ENCODE measurements at regions not wholly inside any gene's neighbourhood (a gene's known extent, or its start where the extent isn't known, plus 50 kb on each side); places are given as distances from the start of the nearest gene placed in this dataset.

DNA sequence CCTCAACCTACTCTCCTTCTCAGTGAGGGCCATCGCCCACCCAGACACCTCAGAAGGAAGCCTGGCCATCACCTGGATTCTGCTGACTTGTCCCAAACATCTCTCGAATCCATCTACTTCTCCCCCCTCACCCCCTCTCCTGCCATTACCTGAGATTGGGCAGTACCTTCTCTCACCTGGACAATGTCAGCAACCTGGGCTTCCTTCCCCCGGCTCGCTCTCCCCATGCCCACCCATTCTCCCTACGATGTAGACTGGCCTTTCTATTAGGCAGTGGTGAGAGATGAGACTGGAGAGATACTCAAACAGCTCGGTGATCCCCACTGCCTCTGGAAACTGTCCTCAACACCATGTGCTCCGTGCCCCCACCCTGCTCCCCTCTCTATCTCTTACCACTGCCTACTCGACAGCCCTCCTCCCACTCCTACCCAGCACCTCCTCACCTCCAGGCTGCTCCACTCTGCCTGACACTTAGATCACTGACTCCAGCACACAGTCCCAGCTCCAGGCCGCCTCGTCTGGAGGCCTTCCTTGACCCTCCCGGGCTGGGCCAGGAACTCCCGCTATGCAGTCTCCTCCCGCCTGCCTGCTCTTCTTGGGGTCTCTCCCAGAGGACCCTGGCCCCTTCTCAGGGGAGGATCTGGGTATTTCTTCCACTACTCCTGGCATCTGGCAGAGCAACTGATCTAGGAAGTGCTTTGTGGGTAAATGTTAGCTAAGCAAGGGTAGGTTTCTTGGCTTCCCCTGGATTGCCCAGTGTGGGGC, 235.8 kb upstream of the NLRP1 start:
- no peak overlapping the region for H3K27ac ChIP-seq
- H3K36me3 ChIP-seq: no peaks in the 10 kb centered on the region
- H3K27me3 ChIP-seq: peaks cover 12% of the 10 kb centered on the region
- no peaks in the 10 kb centered on the region for H3K9me3 ChIP-seq
- H3K4me1 ChIP-seq (ENCODE audit: control insufficient read depth in 1 of 2, insufficient read depth in 1 of 2, low read depth in 1 of 2, low read length in 1 of 2): no peaks in the 10 kb centered on the region
- TF ChIP-seq, protein P1, sequence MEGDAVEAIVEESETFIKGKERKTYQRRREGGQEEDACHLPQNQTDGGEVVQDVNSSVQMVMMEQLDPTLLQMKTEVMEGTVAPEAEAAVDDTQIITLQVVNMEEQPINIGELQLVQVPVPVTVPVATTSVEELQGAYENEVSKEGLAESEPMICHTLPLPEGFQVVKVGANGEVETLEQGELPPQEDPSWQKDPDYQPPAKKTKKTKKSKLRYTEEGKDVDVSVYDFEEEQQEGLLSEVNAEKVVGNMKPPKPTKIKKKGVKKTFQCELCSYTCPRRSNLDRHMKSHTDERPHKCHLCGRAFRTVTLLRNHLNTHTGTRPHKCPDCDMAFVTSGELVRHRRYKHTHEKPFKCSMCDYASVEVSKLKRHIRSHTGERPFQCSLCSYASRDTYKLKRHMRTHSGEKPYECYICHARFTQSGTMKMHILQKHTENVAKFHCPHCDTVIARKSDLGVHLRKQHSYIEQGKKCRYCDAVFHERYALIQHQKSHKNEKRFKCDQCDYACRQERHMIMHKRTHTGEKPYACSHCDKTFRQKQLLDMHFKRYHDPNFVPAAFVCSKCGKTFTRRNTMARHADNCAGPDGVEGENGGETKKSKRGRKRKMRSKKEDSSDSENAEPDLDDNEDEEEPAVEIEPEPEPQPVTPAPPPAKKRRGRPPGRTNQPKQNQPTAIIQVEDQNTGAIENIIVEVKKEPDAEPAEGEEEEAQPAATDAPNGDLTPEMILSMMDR (IDR thresholded peaks at IDR 0.05): no peak
- no peak overlapping the region for H3K4me3 ChIP-seq (ENCODE audit: low read depth in 1 of 2, low read length in 1 of 2)

DNA sequence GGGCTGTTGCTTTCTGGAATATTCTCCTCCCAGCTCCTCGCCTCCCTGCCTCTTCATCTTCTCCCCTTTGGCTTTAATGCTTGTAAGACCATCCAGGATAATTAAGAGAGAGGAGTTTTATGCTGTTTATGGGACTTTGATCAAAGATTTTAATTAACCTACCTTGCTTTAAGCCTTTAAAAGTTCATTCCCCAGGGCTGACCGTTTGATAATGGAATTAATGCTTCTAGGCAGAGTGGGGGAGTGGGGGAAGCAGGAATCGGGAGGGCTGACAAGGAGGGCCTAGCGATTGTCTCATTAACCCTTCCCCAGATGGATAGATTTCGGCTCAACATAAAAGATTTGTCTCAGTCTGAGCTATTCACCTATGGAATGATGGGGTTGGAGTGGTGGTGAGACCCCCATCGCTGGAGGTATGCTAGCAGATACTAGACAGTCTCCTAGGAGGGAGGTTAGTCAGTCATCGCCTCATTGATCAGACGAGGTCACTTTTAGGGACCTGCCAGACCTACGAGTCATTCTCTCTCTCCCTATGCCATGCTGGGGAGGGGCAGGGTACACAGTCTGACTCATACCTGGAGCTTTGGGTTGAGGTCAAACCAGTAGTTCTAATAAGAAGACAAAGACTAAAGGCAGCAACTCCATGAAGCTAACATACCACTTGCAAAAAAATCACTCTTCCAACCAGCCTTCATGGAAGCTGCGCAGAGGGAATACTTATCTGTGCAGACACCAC, 236.6 kb upstream of the NLRP1 start:
- H3K4me3 ChIP-seq (ENCODE audit: low read depth in 1 of 2, low read length in 1 of 2): no peak overlapping the region
- H3K36me3 ChIP-seq: no peaks in the 10 kb centered on the region
- TF ChIP-seq, protein P1 (IDR thresholded peaks at IDR 0.05): no peak
- peaks cover 12% of the 10 kb centered on the region for H3K27me3 ChIP-seq
- H3K9me3 ChIP-seq: no peaks in the 10 kb centered on the region
- no peaks in the 10 kb centered on the region for H3K4me1 ChIP-seq (ENCODE audit: control insufficient read depth in 1 of 2, insufficient read depth in 1 of 2, low read depth in 1 of 2, low read length in 1 of 2)
- no peak overlapping the region for H3K27ac ChIP-seq

DNA sequence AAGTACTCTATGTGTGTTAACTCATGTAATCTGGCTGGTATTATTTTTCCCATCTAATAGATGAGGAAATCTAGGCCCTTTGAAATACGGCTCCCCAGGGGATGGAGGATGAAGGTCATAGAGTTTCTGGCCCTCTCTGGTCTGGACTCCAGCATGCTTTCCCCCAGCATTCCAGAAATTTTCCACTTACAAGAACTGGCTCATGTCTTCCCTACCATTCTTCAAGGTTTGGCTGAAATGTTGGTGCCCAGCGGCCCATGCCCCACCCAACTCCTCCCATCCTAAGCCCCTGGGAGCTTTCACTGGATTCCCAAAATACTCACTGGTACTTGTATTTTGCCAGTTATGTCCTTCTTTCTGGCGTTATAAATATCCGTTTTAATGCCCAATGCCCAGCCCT, 237.5 kb upstream of the NLRP1 start:
- H3K27me3 ChIP-seq: peaks cover 7% of the 10 kb centered on the region
- H3K36me3 ChIP-seq: no peaks in the 10 kb centered on the region
- no peaks in the 10 kb centered on the region for H3K4me1 ChIP-seq (ENCODE audit: control insufficient read depth in 1 of 2, insufficient read depth in 1 of 2, low read depth in 1 of 2, low read length in 1 of 2)
- no peaks in the 10 kb centered on the region for H3K9me3 ChIP-seq
- H3K27ac ChIP-seq: no peak overlapping the region
- no peak overlapping the region for H3K4me3 ChIP-seq (ENCODE audit: low read depth in 1 of 2, low read length in 1 of 2)
- TF ChIP-seq, protein P1 (IDR thresholded peaks at IDR 0.05): no peak

DNA sequence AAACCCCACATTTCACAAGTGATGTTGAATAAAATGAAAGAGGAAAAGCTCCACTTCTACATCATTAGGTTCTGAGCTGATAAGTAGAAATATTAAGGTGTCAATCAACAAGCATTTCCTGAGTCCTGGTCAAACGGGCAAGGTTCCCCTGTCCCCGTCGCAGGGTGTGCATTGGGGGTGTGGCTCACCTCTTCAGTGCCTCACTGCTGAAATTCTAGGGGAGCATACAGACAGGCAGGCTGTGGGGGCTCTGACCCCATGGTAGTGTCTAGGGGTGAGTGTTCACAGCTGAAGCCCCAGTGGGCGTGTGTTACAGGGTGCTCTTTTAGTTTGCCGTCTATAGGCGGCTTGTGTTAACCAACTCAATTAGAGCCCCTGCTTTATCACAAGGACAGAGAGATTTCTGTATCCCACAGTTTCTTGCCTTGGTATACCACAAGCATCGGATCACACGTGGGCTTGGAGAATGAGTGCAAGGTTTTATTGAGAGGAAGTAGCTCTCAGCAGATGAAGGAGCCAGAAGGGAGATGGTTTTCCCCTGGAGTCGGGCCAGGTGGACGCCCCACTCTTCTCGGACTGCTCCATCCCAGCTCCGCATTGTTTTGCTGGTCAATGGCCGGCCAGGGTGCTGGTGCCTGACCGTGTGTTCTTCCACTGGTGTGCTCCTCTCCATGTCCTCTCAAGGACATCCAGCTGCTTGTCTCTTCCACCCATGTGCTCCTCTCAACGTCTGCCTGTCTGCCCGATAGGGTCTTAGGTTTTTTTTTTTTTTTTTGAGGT, 238.2 kb upstream of the NLRP1 start:
- Histone ChIP-seq H3K27me3 (no peaks in the 10 kb centered on the region), H3K36me3 (no peaks in the 10 kb centered on the region), H3K4me1 (ENCODE audit: control insufficient read depth in 1 of 2, insufficient read depth in 1 of 2, low read depth in 1 of 2, low read length in 1 of 2) (no peaks in the 10 kb centered on the region), H3K9me3 (no peaks in the 10 kb centered on the region), H3K4me3 (ENCODE audit: low read depth in 1 of 2, low read length in 1 of 2) (no peak overlapping the region), H3K27ac (no peak overlapping the region)
- TF ChIP-seq, protein P1 (IDR thresholded peaks at IDR 0.05): no peak

DNA sequence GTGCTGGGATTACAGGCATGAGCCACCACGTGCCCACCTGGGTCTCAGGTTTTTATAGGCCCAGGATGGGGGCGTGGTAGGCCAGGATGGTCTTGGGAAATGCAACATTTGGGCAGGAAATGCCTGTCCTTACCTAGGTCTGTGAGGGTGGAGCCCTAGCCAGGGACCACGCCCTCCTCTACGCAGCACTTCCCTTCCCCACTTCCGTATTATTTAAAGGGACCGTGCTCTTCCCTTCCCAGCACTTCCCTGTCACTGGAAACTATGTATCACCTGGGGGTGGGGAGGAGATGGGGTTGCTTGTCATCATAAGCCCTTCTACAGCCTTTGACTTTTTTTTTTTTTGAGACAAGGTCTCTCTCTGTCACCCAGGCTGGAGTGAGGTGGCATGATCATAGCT, 238.9 kb upstream of the NLRP1 start:
- no peaks in the 10 kb centered on the region for H3K27me3 ChIP-seq
- no peak overlapping the region for H3K4me3 ChIP-seq (ENCODE audit: low read depth in 1 of 2, low read length in 1 of 2)
- no peak overlapping the region for H3K27ac ChIP-seq
- no peaks in the 10 kb centered on the region for H3K36me3 ChIP-seq
- TF ChIP-seq, protein P1 (IDR thresholded peaks at IDR 0.05): no peak
- H3K4me1 ChIP-seq (ENCODE audit: control insufficient read depth in 1 of 2, insufficient read depth in 1 of 2, low read depth in 1 of 2, low read length in 1 of 2): no peaks in the 10 kb centered on the region
- H3K9me3 ChIP-seq: no peaks in the 10 kb centered on the region
